PC-3 (cell line): ENCODE measurements at regions not wholly inside any gene's neighbourhood (a gene's known extent, or its start where the extent isn't known, plus 50 kb on each side); places are given as distances from the start of the nearest gene placed in this dataset.

Experiments
- CTCF ChIP-seq: fragments of 300-600 bp; sonication (generic); conservative IDR thresholded peaks from 2 replicates; pipeline ENCODE4 v1.5.1; 2017; ENCODE audit warnings: antibody characterized with exemption, low read depth, mild to moderate bottlenecking, low read length
- EZH2 ChIP-seq: fragments of 300-600 bp; sonication (generic); IDR thresholded peaks from one replicate; pipeline ENCODE4 v1.6.1; 2017; ENCODE audit warnings: antibody characterized with exemption, mild to moderate bottlenecking, low read length; ENCODE audit not compliant: unreplicated experiment
- EZH2phosphoT487 ChIP-seq: fragments of 300-600 bp; sonication (generic); IDR thresholded peaks from 2 replicates; pipeline ENCODE4 v1.6.1; 2018; ENCODE audit warnings: mild to moderate bottlenecking, antibody characterized with exemption, low read length, borderline replicate concordance

- no peak for TF ChIP-seq CTCF
- no peak for TF ChIP-seq EZH2phosphoT487
- no peak for TF ChIP-seq EZH2
Measured at GRCh38 chr6:167703347-167703746, 123.4 kb upstream of the AFDN start.
